HEK293T (cell line): ENCODE measurements at regions not wholly inside any gene's neighbourhood (a gene's known extent, or its start where the extent isn't known, plus 50 kb on each side); places are given as distances from the start of the nearest gene placed in this dataset.

Experiments used
- CTCF ChIA-PET: fragments of 350-600 bp; formaldehyde crosslinking; extraction: SDS; loops from one replicate; lab custom pipeline; 2021; ENCODE audit warnings: antibody characterized with exemption, inconsistent platforms; lab: Yijun Ruan, JAX
- POLR2A ChIA-PET: fragments of 350-600 bp; formaldehyde crosslinking; extraction: SDS; loops from one replicate; lab custom pipeline; 2020; ENCODE audit warnings: antibody characterized with exemption, inconsistent platforms; lab: Yijun Ruan, JAX
- DNase-seq: peaks from one replicate; pipeline ENCODE4 v3.0.0; 2012; ENCODE audit warnings: mixed read lengths; ENCODE audit errors: extremely low spot score
- ARNT ChIP-seq: fragments of 450-650 bp; IDR thresholded peaks from 2 replicates; pipeline ENCODE4 v1.6.1; 2017; ENCODE audit warnings: mild to moderate bottlenecking
- BHLHE40 ChIP-seq: fragments of 450-650 bp; IDR thresholded peaks from 2 replicates; pipeline ENCODE4 v1.6.1; 2016; ENCODE audit warnings: mild to moderate bottlenecking, moderate library complexity, borderline replicate concordance
- CTBP1 ChIP-seq: fragments of 450-650 bp; IDR thresholded peaks from 2 replicates; pipeline ENCODE4 v1.6.1; 2016; ENCODE audit warnings: borderline replicate concordance
- ELF4 ChIP-seq: fragments of 450-650 bp; IDR thresholded peaks from 2 replicates; pipeline ENCODE4 v1.6.1; 2017; ENCODE audit warnings: antibody characterized with exemption
- FOXA1 ChIP-seq: fragments of 450-650 bp; IDR thresholded peaks from 2 replicates; pipeline ENCODE4 v1.6.1; 2016; ENCODE audit warnings: mild to moderate bottlenecking
- FOXK2 ChIP-seq: fragments of 450-650 bp; IDR thresholded peaks from 2 replicates; pipeline ENCODE4 v1.6.1; 2016; ENCODE audit warnings: mild to moderate bottlenecking
- FOXM1 ChIP-seq: fragments of 450-650 bp; IDR thresholded peaks from 2 replicates; pipeline ENCODE4 v1.6.1; 2017; ENCODE audit warnings: mild to moderate bottlenecking, borderline replicate concordance
- HDGF ChIP-seq: fragments of 450-650 bp; IDR thresholded peaks from 2 replicates; pipeline ENCODE4 v1.6.1; 2017; ENCODE audit warnings: antibody characterized with exemption, borderline replicate concordance
- L3MBTL2 ChIP-seq: fragments of 450-650 bp; conservative IDR thresholded peaks from 2 replicates; pipeline ENCODE4 v1.6.1; 2016; ENCODE audit warnings: mild to moderate bottlenecking
- LEF1 ChIP-seq: fragments of 450-650 bp; IDR thresholded peaks from 2 replicates; pipeline ENCODE4 v1.6.1; 2017; ENCODE audit warnings: mild to moderate bottlenecking, borderline replicate concordance
- NFRKB ChIP-seq: fragments of 450-650 bp; IDR thresholded peaks from 2 replicates; pipeline ENCODE4 v1.6.1; 2016; ENCODE audit warnings: mild to moderate bottlenecking, moderate library complexity
- PKNOX1 ChIP-seq: fragments of 450-650 bp; IDR thresholded peaks from 2 replicates; pipeline ENCODE4 v1.6.1; 2016
- SP1 ChIP-seq: fragments of 450-650 bp; IDR thresholded peaks from 2 replicates; pipeline ENCODE4 v1.6.1; 2017
- SUZ12 ChIP-seq: fragments of 450-650 bp; IDR thresholded peaks from 2 replicates; pipeline ENCODE4 v1.6.1; 2016; ENCODE audit warnings: mild to moderate bottlenecking
- TARDBP ChIP-seq: fragments of 450-650 bp; IDR thresholded peaks from 2 replicates; pipeline ENCODE4 v1.6.1; 2016
- ZNF384 ChIP-seq: fragments of 450-650 bp; IDR thresholded peaks from 2 replicates; pipeline ENCODE4 v1.6.1; 2016

- CTCF ChIA-PET: interaction anchor here (1.2 kb wide), 1 partner anchor 26 kb away, joined by 4 read pairs; no protein-coding TSS in a partner anchor
- POLR2A ChIA-PET: no interaction called here
- TF ChIP-seq ARNT: no peak
- no peak for TF ChIP-seq HDGF
- TF ChIP-seq LEF1: no peak
- TF ChIP-seq FOXK2: no peak
- no peak for TF ChIP-seq BHLHE40
- DNase-seq: no peak
Observed at GRCh38 chr2:146952696-146953095, 892.1 kb upstream of the ACVR2A start.

- POLR2A ChIA-PET: no interaction called here
- CTCF ChIA-PET: no interaction called here
- no peak for DNase-seq
- no peak for TF ChIP-seq CTBP1
- TF ChIP-seq FOXM1: no peak
- TF ChIP-seq ZNF384: no peak
- no peak for TF ChIP-seq SUZ12
- TF ChIP-seq PKNOX1: no peak
- no peak for TF ChIP-seq TARDBP
- TF ChIP-seq L3MBTL2: no peak
- TF ChIP-seq FOXK2: no peak
- TF ChIP-seq ELF4: no peak
- TF ChIP-seq HDGF: no peak
- no peak for TF ChIP-seq BHLHE40
- TF ChIP-seq FOXA1: no peak
- no peak for TF ChIP-seq SP1
- TF ChIP-seq NFRKB: no peak
Observed at GRCh38 chr2:146950911-146951310, 893.9 kb upstream of the ACVR2A start.

GRCh38 chr2:146950361-146950760 lies 894.5 kb upstream of the ACVR2A start:
- ChIA-PET CTCF (interaction anchor here (0.6 kb wide), 1 partner anchor 37 kb away, joined by 3 read pairs; no protein-coding TSS in a partner anchor), POLR2A (no interaction called here)
- DNase-seq: no peak
- TF ChIP-seq L3MBTL2 (no peak), HDGF (no peak), FOXA1 (no peak), NFRKB (no peak), FOXM1 (no peak), PKNOX1 (no peak), LEF1 (no peak), FOXK2 (no peak), TARDBP (no peak), ZNF384 (no peak)

GRCh38 chr2:146949400-146949799 lies 895.4 kb upstream of the ACVR2A start:
- TF ChIP-seq FOXA1 (no peak), ZNF384 (no peak), ELF4 (no peak), ARNT (no peak), FOXK2 (no peak), FOXM1 (no peak), HDGF (no peak), TARDBP (no peak), LEF1 (no peak), NFRKB (no peak), CTBP1 (no peak), PKNOX1 (no peak), L3MBTL2 (no peak), SUZ12 (no peak), BHLHE40 (no peak), SP1 (no peak)
- no peak for DNase-seq
- POLR2A ChIA-PET: no interaction called here
- CTCF ChIA-PET: interaction anchor here (0.6 kb wide), 1 partner anchor 38 kb away, joined by 3 read pairs; no protein-coding TSS in a partner anchor

GRCh38 chr2:146944601-146945000 lies 900.2 kb upstream of the ACVR2A start:
- POLR2A ChIA-PET: no interaction called here
- DNase-seq: no peak
- no peak for TF ChIP-seq NFRKB
- TF ChIP-seq ARNT: no peak
- no peak for TF ChIP-seq SUZ12

GRCh38 chr2:146939991-146940685 lies 904.7 kb upstream of the ACVR2A start:
- POLR2A ChIA-PET: no interaction called here
- CTCF ChIA-PET: no interaction called here
- DNase-seq: no peak
- TF ChIP-seq ELF4 (no peak), BHLHE40 (no peak), LEF1 (no peak), HDGF (no peak), FOXA1 (no peak), ARNT (no peak), SP1 (no peak), FOXK2 (no peak), PKNOX1 (no peak), SUZ12 (no peak), ZNF384 (no peak), L3MBTL2 (no peak), CTBP1 (no peak), FOXM1 (no peak), NFRKB (no peak), TARDBP (no peak)

More at GRCh38 chr2:146944601-146945000, 900.2 kb upstream of the ACVR2A start:
- CTCF ChIA-PET: no interaction called here
